ENCODE measurements at regions not wholly inside any gene's neighbourhood (a gene's known extent, or its start where the extent isn't known, plus 50 kb on each side); places are given as distances from the start of the nearest gene placed in this dataset.

- H3K27ac ChIP-seq: no peak overlapping the region
- TF ChIP-seq, protein P1, sequence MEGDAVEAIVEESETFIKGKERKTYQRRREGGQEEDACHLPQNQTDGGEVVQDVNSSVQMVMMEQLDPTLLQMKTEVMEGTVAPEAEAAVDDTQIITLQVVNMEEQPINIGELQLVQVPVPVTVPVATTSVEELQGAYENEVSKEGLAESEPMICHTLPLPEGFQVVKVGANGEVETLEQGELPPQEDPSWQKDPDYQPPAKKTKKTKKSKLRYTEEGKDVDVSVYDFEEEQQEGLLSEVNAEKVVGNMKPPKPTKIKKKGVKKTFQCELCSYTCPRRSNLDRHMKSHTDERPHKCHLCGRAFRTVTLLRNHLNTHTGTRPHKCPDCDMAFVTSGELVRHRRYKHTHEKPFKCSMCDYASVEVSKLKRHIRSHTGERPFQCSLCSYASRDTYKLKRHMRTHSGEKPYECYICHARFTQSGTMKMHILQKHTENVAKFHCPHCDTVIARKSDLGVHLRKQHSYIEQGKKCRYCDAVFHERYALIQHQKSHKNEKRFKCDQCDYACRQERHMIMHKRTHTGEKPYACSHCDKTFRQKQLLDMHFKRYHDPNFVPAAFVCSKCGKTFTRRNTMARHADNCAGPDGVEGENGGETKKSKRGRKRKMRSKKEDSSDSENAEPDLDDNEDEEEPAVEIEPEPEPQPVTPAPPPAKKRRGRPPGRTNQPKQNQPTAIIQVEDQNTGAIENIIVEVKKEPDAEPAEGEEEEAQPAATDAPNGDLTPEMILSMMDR (conservative IDR thresholded peaks at IDR 0.05): no peak
Measured at GRCh38 chr4:97142893-97143292, 1000.4 kb downstream of the STPG2 start.

DNA sequence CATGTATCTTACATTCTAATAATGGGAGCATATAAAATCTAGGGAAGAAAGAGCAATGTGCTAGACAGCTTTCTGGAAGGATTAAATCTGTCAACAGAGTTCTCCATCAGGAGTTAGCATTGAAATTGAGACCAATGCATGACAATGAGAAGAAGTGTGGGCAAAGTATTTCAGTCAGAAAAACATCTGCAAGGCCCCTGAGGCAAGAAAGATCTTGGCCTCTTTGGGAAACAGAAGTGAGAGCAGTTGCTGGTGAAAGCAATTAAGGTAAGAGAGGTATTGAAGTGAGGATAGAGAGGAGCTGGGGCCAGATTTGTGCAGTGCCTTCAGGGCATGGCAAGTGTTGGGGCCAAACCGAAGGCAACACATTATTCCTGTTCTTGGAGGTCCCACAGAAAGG lies 999.1 kb downstream of the STPG2 start:
- H3K27ac ChIP-seq: no peak overlapping the region
- TF ChIP-seq, protein P1 (conservative IDR thresholded peaks at IDR 0.05): no peak

GRCh38 chr4:97150966-97151365 lies 992.3 kb downstream of the STPG2 start:
- H3K27ac ChIP-seq: no peak overlapping the region
- TF ChIP-seq, protein P1 (conservative IDR thresholded peaks at IDR 0.05): no peak

GRCh38 chr4:97152149-97152548 lies 991.1 kb downstream of the STPG2 start:
- no peak overlapping the region for H3K27ac ChIP-seq
- TF ChIP-seq, protein P1 (conservative IDR thresholded peaks at IDR 0.05): no peak

GRCh38 chr4:97153042-97153441 lies 990.2 kb downstream of the STPG2 start:
- TF ChIP-seq, protein P1 (conservative IDR thresholded peaks at IDR 0.05): peak; percentile 81

GRCh38 chr4:97159625-97160024 lies 983.7 kb downstream of the STPG2 start:
- TF ChIP-seq, protein P1 (conservative IDR thresholded peaks at IDR 0.05): no peak
- peak overlapping the region; percentile 47 for H3K27ac ChIP-seq

More at GRCh38 chr4:97153042-97153441, 990.2 kb downstream of the STPG2 start:
- no peak overlapping the region for H3K27ac ChIP-seq

- TF ChIP-seq, protein P1 (conservative IDR thresholded peaks at IDR 0.05): no peak
- no peak overlapping the region for H3K27ac ChIP-seq
Measured at GRCh38 chr4:97185233-97185632, 958.0 kb downstream of the STPG2 start.
